Esophagus squamous epithelium (tissue), 5 donors: ENCODE measurements at regions not wholly inside any gene's neighbourhood (a gene's known extent, or its start where the extent isn't known, plus 50 kb on each side); places are given as distances from the start of the nearest gene placed in this dataset.
"Not testable (repeated sequence)": the region's sequence is repeated elsewhere in the genome, so short reads cannot be mapped to it uniquely, and the experiment has no call there.

Experiments
- DNase-seq: peaks from one replicate; lab custom pipeline; 2025; lab: John Stamatoyannopoulos, UW
- H3K27ac ChIP-seq, 4 donors: fragments of 200-600 bp; sonication (generic); one replicate each; pipeline ENCODE4 v1.5.1; 2016 to 2019; ENCODE audit warnings: mild to moderate bottlenecking in 1 of 4
- H3K27me3 ChIP-seq, 4 donors: fragments of 200-600 bp; sonication (generic); 1 replicate in 3 of 4; 2 replicates in 1 of 4; pipeline versions ENCODE4 v1.5.1 to v1.6.0; 2017 to 2021; ENCODE audit warnings: antibody characterized with exemption in 1 of 4
- H3K36me3 ChIP-seq, 3 donors: fragments of 200-600 bp; sonication (generic); one replicate each; pipeline ENCODE4 v1.5.1; 2016 to 2019
- H3K4me1 ChIP-seq, 3 donors: fragments of 200-600 bp; sonication (generic); one replicate each; pipeline ENCODE4 v1.5.1; 2017 to 2019
- H3K4me3 ChIP-seq, 4 donors: fragments of 200-600 bp; sonication (generic); 1 replicate in 3 of 4; 2 replicates in 1 of 4; pipeline ENCODE4 v1.5.1; 2016 to 2019; ENCODE audit warnings: mild to moderate bottlenecking in 2 of 4, moderate library complexity in 1 of 4
- H3K9me3 ChIP-seq, 3 donors: fragments of 200-600 bp; sonication (generic); one replicate each; pipeline ENCODE4 v1.5.1; 2016 to 2019
- POLR2A ChIP-seq, 4 donors: fragments of 450-650 bp; IDR thresholded peaks; one replicate each; pipeline ENCODE4 v1.6.1; 2017; ENCODE audit warnings: antibody characterized with exemption in 4 of 4, mild to moderate bottlenecking in 4 of 4, moderate library complexity in 3 of 4
- WGBS, 2 donors: methylation state at CpG; one replicate each; pipeline ENCODE4 v1.1.5; 2018; 5-methylcytosine and 5-hydroxymethylcytosine counted together
- intact Hi-C: fragments of 100-400 bp; cut with DNase I; formaldehyde crosslinking; loops from one replicate; pipeline ENCODE4 v1.15.0; 2022
- TF ChIP-seq, protein P1 (sequence below), 6 experiments: fragments of 450-650 bp in 4 of 6; fragments of 200-600 bp in 2 of 6; sonication (generic) in 2 of 6; IDR thresholded peaks; one replicate each; pipeline ENCODE4 v1.5.1; 2016 to 2019; ENCODE audit warnings: antibody characterized with exemption in 6 of 6, mild to moderate bottlenecking in 4 of 6, moderate library complexity in 4 of 6
- donor health status: DM: yes; HTN: yes; CAD: no.

DNA sequence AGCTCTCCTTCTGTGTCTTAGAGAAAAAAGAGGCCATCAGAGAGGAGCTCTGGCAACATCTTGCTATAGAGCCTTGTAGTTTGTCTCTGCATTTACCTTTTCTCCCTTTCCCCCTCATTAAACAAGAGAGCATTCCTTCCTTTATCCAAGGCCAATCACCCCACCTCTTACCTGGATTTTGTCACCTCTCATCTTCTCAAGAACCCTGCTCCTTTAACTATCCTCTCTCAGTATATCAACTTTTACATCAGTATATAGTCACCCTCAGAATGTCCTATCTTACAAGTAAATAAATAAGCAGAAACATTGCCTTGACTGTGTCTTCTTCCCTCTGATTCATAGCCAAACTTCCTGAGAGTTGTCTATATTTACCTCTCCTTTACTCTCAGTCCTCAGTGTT, 105.0 kb upstream of the SLC38A2 start:
- Histone ChIP-seq H3K4me1 (peaks cover 9 to 23% (median 17%) of the 10 kb centered on the region in 3 donors), H3K36me3 (no peaks in the 10 kb centered on the region), H3K4me3 (no peak overlapping the region), H3K27me3 (no peaks in the 10 kb centered on the region), H3K9me3 (no peaks in the 10 kb centered on the region), H3K27ac (no peak overlapping the region)
- intact Hi-C loops = no loop called here
- TF ChIP-seq, protein P1, sequence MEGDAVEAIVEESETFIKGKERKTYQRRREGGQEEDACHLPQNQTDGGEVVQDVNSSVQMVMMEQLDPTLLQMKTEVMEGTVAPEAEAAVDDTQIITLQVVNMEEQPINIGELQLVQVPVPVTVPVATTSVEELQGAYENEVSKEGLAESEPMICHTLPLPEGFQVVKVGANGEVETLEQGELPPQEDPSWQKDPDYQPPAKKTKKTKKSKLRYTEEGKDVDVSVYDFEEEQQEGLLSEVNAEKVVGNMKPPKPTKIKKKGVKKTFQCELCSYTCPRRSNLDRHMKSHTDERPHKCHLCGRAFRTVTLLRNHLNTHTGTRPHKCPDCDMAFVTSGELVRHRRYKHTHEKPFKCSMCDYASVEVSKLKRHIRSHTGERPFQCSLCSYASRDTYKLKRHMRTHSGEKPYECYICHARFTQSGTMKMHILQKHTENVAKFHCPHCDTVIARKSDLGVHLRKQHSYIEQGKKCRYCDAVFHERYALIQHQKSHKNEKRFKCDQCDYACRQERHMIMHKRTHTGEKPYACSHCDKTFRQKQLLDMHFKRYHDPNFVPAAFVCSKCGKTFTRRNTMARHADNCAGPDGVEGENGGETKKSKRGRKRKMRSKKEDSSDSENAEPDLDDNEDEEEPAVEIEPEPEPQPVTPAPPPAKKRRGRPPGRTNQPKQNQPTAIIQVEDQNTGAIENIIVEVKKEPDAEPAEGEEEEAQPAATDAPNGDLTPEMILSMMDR (IDR thresholded peaks at IDR 0.05) = no peak
- TF ChIP-seq POLR2A (IDR thresholded peaks at IDR 0.05) = no peak
- DNase-seq = no peak

DNA sequence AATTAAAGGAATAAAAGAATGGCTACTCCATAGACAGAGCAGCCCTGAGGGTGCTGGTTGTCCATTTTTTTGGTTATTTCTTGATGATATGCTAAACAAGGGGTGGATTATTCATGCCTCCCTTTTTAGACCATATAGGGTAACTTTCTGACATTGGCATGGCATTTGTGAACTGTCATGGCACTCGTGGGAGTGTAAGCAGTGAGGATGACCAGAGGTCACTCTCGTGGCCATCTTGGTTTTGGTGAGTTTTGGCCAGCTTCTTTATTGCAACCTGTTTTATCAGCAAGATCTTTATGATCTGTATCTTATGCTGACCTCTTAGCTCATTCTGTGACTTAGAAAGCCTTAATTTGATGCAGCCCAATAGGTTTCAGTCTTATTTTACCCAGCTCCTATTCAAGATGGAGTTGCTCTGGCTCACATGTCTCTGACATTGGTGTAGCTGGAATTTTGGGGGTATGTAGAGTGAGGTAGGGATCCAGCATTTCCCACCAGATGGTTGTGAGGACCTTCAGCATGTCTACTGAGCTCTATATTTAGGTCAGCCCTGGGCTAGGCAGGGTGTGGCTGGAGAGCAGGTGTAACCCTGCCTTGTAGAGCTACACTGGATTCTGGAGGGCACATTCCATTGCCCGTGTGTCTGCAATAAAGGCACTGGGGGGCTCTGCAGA, 103.5 kb upstream of the SLC38A2 start:
- intact Hi-C loops = no loop called here
- no peaks in the 10 kb centered on the region for H3K27me3 ChIP-seq

DNA sequence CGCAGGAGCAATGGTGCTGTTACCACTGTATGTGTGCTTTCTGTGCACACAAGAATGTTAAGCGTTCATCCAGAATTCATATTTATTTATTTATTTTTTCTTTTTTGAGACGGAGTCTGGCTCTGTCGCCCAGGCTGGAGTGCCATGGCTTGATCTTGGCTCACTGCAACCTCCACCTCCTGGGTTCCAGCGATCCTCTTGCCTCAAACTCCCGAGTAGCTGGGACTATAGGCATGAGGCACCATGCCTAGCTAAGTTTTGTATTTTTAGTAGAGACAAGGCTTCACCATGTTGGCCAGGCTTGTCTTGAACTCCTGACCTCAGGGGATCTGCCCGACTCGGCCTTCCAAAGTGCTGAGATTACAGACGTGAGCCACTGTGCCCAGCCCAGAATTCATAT, 101.8 kb upstream of the SLC38A2 start:
- H3K27ac ChIP-seq = peak overlapping the region; percentile 63 to 86 (median 78)
- H3K27me3 ChIP-seq, H3K4me3 ChIP-seq, H3K36me3 ChIP-seq, DNase-seq, H3K9me3 ChIP-seq, intact Hi-C loops: not testable (repeated sequence)
- peaks cover 9 to 31% (median 17%) of the 10 kb centered on the region in 3 donors for H3K4me1 ChIP-seq
- 75 to 82% methylated on average over 7 to 9 of the region's 9 CpGs for WGBS, 2 donors

More for the DNA sequence above, 103.5 kb upstream of the SLC38A2 start:
- WGBS, 2 donors = 69 to 75% methylated on average over 3 of the region's 3 CpGs
- Histone ChIP-seq H3K27ac (no peak overlapping the region), H3K36me3 (no peaks in the 10 kb centered on the region), H3K9me3 (no peaks in the 10 kb centered on the region), H3K4me3 (no peak overlapping the region), H3K4me1 (peaks cover 9 to 25% (median 17%) of the 10 kb centered on the region in 3 donors)
- DNase-seq = no peak
- TF ChIP-seq, protein P1 (IDR thresholded peaks at IDR 0.05) = no peak
- no peak for TF ChIP-seq POLR2A (IDR thresholded peaks at IDR 0.05)

DNA sequence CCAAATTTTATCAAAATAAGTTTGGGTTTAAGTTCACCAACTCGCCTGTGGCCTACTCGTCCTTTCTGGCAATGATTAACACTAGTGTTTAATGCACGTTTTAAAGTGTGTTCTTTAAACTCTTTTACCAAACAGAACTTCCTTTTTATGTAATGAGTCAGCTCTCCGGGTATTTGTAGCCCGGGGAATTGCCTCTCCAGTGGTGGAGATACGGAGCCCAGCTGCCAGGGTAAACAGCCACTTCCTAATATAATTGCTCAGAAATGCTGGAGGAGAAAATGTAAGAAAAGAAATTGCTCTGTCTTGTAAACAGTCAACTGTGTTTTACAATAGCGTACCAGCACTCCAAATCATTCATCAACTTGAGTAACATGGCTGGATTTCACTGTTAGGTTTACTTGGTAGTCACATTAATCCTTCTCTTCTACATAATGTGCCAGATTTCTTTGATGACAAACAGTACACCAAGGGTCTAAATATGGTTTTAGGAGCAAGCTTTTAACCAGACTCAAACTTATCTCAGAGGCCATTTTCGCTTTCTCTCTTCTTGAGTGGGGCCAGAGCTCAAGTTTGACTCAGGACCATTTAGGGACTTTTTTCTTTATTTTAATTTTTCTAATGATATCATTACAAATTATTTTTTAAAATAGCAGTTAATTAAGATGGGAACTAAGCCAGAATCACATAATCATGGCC, 101.2 kb upstream of the SLC38A2 start:
- intact Hi-C loops = no loop called here
- 9 to 10% methylated on average over 8 of the region's 8 CpGs for WGBS, 2 donors
- H3K27me3 ChIP-seq = no peaks in the 10 kb centered on the region
- H3K9me3 ChIP-seq = no peaks in the 10 kb centered on the region
- no peak for DNase-seq
- H3K4me1 ChIP-seq = peaks cover 9 to 31% (median 17%) of the 10 kb centered on the region in 3 donors
- no peaks in the 10 kb centered on the region for H3K36me3 ChIP-seq
- TF ChIP-seq, protein P1 (IDR thresholded peaks at IDR 0.05) = no peak
- no peak for TF ChIP-seq POLR2A (IDR thresholded peaks at IDR 0.05)
- H3K4me3 ChIP-seq = peak overlapping the region in 1 of 4 donors; percentile 17
- H3K27ac ChIP-seq = peak overlapping the region; percentile 63 to 86 (median 78)

DNA sequence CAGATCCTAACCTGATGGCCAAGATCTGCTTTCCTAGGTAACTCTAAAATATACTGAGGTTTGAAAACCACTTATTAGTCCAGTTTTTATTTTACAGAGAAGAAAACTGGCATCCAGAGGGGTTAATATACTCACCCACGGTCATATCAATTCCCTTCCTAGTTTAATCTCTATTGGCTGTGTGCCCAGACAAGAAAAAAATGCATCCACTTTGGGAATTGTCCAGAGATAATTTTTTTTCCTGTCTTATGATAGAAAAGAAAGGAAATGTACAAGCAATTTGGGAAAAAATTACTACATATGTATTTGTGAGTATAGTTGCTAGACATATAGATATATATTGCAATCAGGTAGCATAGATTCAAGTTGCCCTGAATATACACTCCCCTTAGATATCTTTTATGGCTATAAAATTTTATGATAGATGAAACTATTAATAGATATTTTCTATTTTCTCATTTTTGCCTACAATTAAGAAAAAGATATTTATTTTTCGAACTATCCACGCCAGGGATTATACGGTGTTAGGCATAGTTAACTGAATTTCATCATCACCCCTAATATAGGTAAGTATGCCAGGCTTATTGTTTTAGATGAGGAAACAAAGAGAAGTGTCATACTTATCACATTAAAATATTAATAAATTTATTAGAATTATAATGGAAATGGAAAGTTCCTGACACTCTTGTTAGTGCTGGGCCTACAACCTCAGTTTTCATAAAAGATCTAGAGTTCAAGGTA, 100.5 kb upstream of the SLC38A2 start:
- no peaks in the 10 kb centered on the region for H3K27me3 ChIP-seq
- peak overlapping the region in 1 of 4 donors; percentile 17 for H3K4me3 ChIP-seq
- H3K36me3 ChIP-seq = no peaks in the 10 kb centered on the region
- 14 to 22% methylated on average over 4 of the region's 4 CpGs for WGBS, 2 donors
- peaks cover 9 to 31% (median 17%) of the 10 kb centered on the region in 3 donors for H3K4me1 ChIP-seq
- TF ChIP-seq, protein P1 (IDR thresholded peaks at IDR 0.05) = no peak
- no peak for TF ChIP-seq POLR2A (IDR thresholded peaks at IDR 0.05)
- DNase-seq = no peak
- no peaks in the 10 kb centered on the region for H3K9me3 ChIP-seq
- intact Hi-C loops = no loop called here
- H3K27ac ChIP-seq = peak overlapping the region; percentile 63 to 86 (median 78)
